Astrocyte of the spinal cord (primary cell): ENCODE measurements at regions not wholly inside any gene's neighbourhood (a gene's known extent, or its start where the extent isn't known, plus 50 kb on each side); places are given as distances from the start of the nearest gene placed in this dataset.

Source experiments
- DNase-seq: peaks from one replicate; pipeline ENCODE4 v3.0.0; 2011; ENCODE audit warnings: low read depth, low spot score
- H3K4me3 ChIP-seq: 2 replicates; pipeline ENCODE4 v1.5.1; 2011; ENCODE audit warnings: low read depth, mild to moderate bottlenecking, low read length, moderate library complexity
- in situ Hi-C: cut with HindIII; loops from 2 replicates; pipeline ENCODE4 v1.10.0; 2017; ENCODE audit warnings: low sequenced_read_pairs
- TF ChIP-seq, protein P1 (sequence below): IDR thresholded peaks from 2 replicates; pipeline ENCODE4 v1.5.1; 2012; ENCODE audit warnings: low read depth, mild to moderate bottlenecking, low read length, inconsistent platforms

DNA sequence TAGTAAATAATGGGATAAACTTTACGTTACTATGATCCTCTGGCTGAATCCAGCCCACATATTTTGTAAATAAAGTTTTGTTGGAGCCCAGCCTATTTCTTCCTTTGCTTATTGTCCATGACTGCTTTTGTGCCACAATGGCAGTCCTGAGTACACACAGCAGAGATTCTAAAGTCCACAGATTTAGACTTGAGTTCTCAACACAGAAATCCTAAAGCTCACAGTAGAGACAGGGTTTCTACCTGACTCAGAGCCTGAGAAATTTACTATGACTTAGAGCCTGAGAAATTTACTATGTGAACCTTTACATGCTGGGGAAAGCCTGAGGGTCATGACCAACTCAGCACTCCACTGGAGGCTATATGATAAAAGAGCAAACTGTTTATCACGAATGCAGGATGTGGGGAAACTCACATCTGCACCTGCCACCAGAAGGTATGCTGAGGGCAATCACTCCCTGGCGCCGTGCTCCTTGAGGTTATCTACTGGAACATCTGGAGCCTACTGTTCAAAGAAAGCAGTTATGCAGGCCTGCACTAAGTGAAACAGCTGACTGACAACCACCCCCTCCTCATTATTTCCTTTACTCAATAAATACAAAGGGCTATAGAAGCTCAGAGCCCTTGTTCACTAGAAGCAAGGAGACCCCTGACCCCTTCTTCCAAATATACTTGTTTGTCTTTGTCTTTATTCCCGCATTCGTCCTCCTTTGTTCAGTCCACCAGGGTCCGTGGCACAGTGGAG is 52.6 kb upstream of the BICD1 start:
- in situ Hi-C loops, result no loop called here
- no peak overlapping the region for H3K4me3 ChIP-seq
- DNase-seq, result no peak
- TF ChIP-seq, protein P1, sequence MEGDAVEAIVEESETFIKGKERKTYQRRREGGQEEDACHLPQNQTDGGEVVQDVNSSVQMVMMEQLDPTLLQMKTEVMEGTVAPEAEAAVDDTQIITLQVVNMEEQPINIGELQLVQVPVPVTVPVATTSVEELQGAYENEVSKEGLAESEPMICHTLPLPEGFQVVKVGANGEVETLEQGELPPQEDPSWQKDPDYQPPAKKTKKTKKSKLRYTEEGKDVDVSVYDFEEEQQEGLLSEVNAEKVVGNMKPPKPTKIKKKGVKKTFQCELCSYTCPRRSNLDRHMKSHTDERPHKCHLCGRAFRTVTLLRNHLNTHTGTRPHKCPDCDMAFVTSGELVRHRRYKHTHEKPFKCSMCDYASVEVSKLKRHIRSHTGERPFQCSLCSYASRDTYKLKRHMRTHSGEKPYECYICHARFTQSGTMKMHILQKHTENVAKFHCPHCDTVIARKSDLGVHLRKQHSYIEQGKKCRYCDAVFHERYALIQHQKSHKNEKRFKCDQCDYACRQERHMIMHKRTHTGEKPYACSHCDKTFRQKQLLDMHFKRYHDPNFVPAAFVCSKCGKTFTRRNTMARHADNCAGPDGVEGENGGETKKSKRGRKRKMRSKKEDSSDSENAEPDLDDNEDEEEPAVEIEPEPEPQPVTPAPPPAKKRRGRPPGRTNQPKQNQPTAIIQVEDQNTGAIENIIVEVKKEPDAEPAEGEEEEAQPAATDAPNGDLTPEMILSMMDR, result no peak
